HG03097 (cell line): ENCODE measurements at regions not wholly inside any gene's neighbourhood (a gene's known extent, or its start where the extent isn't known, plus 50 kb on each side); places are given as distances from the start of the nearest gene placed in this dataset.

ENCODE experiments used
- ATAC-seq: cut with Tn5 transposase; IDR thresholded peaks from one replicate; pipeline ENCODE4 v1.9.1; 2021; ENCODE audit not compliant: unreplicated experiment, low FRiP score

DNA sequence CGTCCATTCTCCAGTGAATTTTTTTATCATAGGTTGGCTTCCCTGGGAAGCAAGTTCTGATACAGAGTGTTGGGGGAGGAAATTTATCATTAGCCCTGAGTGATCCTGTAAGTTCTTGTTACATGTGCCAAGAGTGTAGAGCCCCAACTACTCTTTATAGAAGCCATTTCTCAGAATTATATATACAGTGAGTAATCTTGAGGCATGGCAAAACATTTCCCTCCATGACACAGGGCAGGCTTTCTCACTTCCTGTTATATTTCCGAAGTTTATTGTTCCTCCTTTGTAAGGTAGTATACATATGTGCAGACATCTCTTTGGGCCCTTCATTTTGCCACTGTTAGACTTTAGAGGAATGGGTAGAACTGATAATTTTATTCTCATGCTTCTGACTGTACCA, 484.7 kb upstream of the NRXN1 start:
- no peak for ATAC-seq

GRCh38 chr2:51511002-51511401, 479.1 kb upstream of the NRXN1 start:
- no peak for ATAC-seq

- ATAC-seq = no peak
Observed at GRCh38 chr2:51510303-51510702, 478.4 kb upstream of the NRXN1 start.

DNA sequence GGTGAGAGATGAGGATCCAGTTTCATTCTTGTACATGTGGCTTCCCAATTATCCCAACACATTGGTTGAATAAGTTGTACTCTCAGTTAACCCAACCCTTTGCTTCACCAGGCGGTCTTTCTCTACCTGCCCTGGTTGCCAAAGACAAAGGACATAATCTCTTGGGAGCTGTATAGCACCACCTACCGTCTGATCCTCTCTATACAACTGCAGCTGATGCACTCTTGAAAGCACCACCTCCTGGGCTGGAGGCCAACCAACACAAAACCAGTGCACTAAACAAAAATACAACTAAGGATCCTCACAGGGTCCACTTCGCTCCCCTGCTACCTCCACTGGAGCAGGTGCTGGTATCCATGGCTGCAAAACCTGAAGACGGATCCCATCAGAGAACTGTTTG, 473.6 kb upstream of the NRXN1 start:
- no peak for ATAC-seq

DNA sequence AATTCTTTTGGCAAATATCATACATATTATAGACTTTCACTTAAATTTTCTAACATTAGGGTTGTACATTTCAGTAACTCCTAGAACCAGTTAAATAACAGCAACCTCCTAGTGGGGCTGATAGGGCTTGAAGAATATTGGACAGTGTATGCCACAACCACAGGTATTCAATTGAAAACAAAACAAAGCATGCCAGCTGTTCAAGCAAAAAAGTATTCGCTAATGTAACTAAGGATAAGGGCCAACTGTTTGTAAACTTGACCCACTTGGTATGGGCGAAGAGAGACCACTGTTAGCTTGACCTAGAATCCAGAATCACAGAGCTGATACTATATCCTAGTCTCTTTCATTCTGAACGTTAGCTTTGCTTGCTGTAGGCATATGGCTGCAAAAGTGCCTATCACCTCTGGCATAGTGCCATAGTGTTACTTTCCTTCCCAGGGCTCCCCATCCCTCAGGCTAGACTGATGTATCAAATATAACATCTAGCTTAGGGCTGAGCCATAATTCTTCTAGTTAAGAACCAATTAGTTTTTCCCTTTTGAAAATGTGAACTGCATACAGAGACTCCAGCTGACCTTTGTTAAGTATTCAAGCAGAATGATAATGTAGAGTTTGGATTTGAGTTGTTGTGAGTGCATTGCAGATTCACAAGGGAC, 458.8 kb upstream of the NRXN1 start:
- ATAC-seq = no peak

- ATAC-seq = no peak
Observed at GRCh38 chr2:51484605-51485004, 452.7 kb upstream of the NRXN1 start.

DNA sequence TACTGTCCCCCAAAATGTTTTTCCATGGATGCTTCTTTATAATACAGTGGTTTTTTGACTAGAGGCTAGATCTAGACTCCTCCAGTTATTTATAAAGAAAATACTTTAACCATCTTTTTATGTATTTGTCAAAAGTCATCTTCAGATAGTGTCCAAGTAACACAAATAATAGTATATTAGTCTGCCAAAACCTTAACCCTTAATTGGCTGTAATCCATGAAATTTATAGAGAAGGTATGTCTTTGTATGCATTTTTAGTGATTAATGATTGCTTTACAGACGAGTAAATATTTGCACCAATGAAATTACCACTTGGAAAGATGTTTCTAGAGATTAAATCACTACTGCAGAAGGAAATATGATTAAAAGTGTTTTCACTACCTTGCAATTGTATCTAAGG, 451.8 kb upstream of the NRXN1 start:
- no peak for ATAC-seq

- no peak for ATAC-seq
Observed at GRCh38 chr2:51472783-51473182, 440.9 kb upstream of the NRXN1 start.

DNA sequence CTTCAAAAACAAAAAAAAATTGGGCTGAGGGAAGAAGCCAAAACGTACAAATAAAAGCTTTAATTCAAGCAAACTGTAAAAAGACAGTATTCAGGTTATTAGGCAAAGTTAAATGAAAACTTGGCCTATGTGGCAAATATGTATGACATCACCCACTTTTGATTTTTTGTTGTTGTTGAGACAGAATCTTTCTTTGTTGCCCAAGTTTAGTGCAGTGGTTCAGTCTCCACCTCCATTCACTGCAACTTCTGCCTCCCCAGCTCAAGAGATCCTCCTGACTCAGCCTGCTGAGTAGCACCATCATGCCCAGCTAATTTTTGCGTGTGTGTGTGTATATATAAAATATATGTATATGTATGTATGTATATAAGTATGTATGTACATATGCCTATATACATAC, 440.4 kb upstream of the NRXN1 start:
- no peak for ATAC-seq

- no peak for ATAC-seq
Observed at GRCh38 chr2:51469102-51469501, 437.2 kb upstream of the NRXN1 start.

- ATAC-seq = no peak
Observed at GRCh38 chr2:51465326-51465725, 433.4 kb upstream of the NRXN1 start.

- no peak for ATAC-seq
Observed at GRCh38 chr2:51454177-51454576, 422.2 kb upstream of the NRXN1 start.

DNA sequence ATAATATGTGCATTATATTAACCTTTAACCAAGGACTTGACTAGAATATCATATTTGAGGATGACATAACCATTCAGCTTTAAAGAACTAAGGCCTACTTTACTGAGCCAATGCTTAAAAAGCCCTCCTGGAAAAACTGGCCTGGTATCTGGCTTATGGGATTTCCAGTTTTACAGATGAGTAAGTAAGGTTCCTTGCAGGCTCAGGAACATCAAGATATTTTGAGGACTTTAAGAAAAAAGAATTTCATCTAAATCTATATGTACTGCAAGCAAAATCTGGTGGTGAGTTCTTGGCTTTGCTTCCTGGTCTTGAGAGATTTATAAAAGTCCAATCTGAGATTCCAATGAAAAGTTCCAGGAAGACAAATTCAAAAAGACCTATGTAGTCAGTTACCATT, 417.0 kb upstream of the NRXN1 start:
- ATAC-seq = no peak

GRCh38 chr2:51441786-51442185, 409.9 kb upstream of the NRXN1 start:
- no peak for ATAC-seq

DNA sequence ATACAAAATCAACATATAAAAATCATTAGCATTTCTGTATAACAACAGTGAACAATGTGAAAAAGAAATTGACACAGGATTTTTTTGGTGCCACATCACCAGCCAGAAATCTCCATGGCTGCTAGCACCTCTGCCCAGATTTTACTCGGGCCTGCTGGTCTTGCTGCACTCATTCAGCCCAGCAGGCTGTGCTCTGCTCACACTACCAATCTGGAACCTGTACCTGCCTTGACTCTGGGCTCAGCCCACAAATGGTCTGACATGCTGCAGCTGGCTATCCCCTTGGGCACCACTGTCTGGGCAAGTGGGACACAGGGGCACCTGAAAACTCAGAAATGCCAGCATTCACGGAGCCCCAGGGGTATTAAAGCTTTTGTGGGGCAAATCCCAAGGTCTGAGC, 392.5 kb upstream of the NRXN1 start:
- ATAC-seq = no peak

- no peak for ATAC-seq
Observed at GRCh38 chr2:51420511-51420910, 388.6 kb upstream of the NRXN1 start.

- no peak for ATAC-seq
Observed at GRCh38 chr2:51413726-51414125, 381.8 kb upstream of the NRXN1 start.

DNA sequence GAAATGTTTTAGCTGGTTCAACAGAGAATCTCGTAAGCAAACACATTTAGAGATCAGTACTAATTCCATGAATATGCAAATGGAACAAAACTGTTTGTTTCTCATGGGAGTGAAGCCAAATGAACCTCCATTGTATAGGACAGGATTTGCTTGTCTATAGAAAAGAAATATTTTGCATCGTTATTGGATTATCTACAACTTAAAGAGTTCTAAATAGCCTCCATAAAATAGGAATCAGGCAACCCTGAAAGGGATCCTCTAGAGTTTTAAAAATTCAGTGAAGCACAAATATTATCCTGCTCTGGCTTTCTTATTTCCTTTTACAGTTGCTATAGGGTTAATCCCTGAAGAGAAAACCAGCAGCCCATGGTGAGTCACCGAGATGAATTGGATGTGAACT, 378.4 kb upstream of the NRXN1 start:
- ATAC-seq = no peak

DNA sequence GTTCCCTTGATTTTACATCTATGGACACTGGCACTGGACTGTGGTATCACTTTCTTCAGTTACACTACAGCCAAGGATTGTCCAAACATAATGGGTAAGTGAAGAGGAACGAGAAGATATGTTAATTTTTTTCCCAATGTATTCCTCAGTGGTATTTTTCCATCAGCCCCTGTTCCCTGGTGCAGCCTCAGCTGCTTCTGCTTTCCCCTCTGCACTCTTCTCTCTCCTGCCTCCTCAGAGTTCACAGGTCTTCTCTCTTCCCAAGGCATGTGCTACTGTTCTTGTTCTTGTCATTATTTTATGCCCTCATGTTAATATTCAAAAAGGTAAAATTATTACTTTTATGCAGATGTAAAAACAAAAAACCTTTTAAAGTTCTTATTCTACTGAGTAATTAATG, 378.0 kb upstream of the NRXN1 start:
- no peak for ATAC-seq

DNA sequence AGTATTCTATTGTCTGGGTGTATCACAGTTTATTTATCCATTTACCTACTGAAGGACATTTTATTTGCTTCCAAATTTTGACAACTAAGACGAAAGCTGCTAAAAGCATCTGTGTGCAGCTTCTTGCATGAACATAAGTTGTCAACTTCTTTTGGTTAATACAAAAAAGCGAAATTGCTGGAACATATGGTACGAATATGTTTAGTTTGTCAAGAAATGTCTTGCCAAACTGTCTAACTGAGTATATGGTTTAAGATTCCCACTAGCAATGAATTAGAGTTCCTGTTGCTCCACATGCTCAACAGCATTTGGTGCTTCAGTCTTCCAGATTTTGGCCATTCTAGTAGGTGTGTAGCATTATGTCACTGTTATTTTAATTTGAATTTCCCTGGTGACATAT, 372.3 kb upstream of the NRXN1 start:
- ATAC-seq = no peak

GRCh38 chr2:51401546-51401945, 369.6 kb upstream of the NRXN1 start:
- no peak for ATAC-seq

- no peak for ATAC-seq
Observed at GRCh38 chr2:51387235-51387634, 355.3 kb upstream of the NRXN1 start.

DNA sequence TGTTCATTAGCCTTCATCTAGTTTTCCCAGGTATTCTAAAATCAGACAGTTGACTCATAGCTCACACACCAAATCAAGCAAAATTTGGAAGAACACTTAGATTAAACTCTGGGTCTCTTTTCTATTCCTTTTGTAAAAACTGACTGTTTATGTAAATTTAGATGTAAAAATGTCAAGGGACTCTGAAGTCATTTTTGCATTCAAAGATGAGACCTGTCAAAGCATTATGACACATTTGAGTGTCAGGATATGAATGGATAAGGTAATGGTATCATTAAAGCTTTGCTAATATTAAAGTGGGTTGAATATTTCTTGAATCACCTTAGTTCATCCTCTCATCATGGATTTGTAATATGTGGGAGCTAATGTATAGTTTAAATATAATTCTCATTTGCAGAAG, 348.1 kb upstream of the NRXN1 start:
- ATAC-seq = no peak
